PC-3 (cell line): ENCODE measurements at regions not wholly inside any gene's neighbourhood (a gene's known extent, or its start where the extent isn't known, plus 50 kb on each side); places are given as distances from the start of the nearest gene placed in this dataset.

Experiments
- ATAC-seq: fragments of 200-7000 bp; cut with Tn5 transposase; 2 replicates; pipeline ENCODE4 v1.9.1; 2020; ENCODE audit warnings: mild to moderate bottlenecking, moderate library complexity
- BruUV-seq: library from RNA; stranded (reverse); fragments of 400-500 nt; replicated peaks from 2 replicates; lab custom pipeline; 2021; lab: Mats Ljungman, UMichigan
- CTCF ChIA-PET: fragments of 300-600 bp; sonication (Branson Sonifier 250); formaldehyde crosslinking; loops from one replicate; lab custom pipeline; 2022; ENCODE audit warnings: antibody characterized with exemption; lab: Charles Lee
- POLR2A ChIA-PET: fragments of 300-600 bp; sonication (Branson Sonifier 250); formaldehyde crosslinking; loops from one replicate; lab custom pipeline; 2022; ENCODE audit warnings: antibody characterized with exemption; ENCODE audit not compliant: unreplicated experiment; lab: Charles Lee
- DNase-seq: peaks from one replicate; pipeline ENCODE4 v3.0.0-alpha.2; 2015
- H2AFZ ChIP-seq: fragments of 300-600 bp; sonication (generic); 2 replicates; pipeline ENCODE4 v1.6.0; 2016; ENCODE audit warnings: antibody characterized with exemption, low read length
- H3F3A ChIP-seq: fragments of 300-600 bp; sonication (generic); one replicate; pipeline ENCODE4 v1.6.0; 2017; ENCODE audit warnings: antibody characterized with exemption, low read length, control low read depth, mild to moderate bottlenecking; ENCODE audit not compliant: unreplicated experiment
- H3K27ac ChIP-seq: fragments of 300-600 bp; sonication (generic); 2 replicates; pipeline ENCODE4 v1.5.1; 2016; ENCODE audit warnings: mild to moderate bottlenecking, low read length
- H3K27me3 ChIP-seq: fragments of 300-600 bp; sonication (generic); 2 replicates; pipeline ENCODE4 v1.6.1; 2016; ENCODE audit warnings: low read length, mixed read lengths
- H3K36me3 ChIP-seq: fragments of 300-600 bp; sonication (generic); 2 replicates; pipeline ENCODE4 v1.6.1; 2016; ENCODE audit warnings: low read depth, mixed run types, low read length, mixed read lengths
- H3K4me1 ChIP-seq: fragments of 300-600 bp; sonication (generic); 2 replicates; pipeline ENCODE4 v1.5.1; 2016; ENCODE audit warnings: low read length; ENCODE audit not compliant: insufficient read depth
- H3K4me2 ChIP-seq: fragments of 300-600 bp; sonication (generic); 2 replicates; pipeline ENCODE4 v1.6.0; 2016; ENCODE audit warnings: low read length
- H3K4me3 ChIP-seq: fragments of 300-600 bp; sonication (generic); 2 replicates; pipeline ENCODE4 v1.5.1; 2016; ENCODE audit warnings: mild to moderate bottlenecking, low read length, mixed read lengths
- H3K79me2 ChIP-seq: fragments of 300-600 bp; sonication (generic); 2 replicates; pipeline ENCODE4 v1.6.1; 2017; ENCODE audit warnings: low read length, mixed read lengths
- H3K9ac ChIP-seq: fragments of 300-600 bp; sonication (generic); 2 replicates; pipeline ENCODE4 v1.6.0; 2016; ENCODE audit warnings: mild to moderate bottlenecking, low read length
- H3K9me2 ChIP-seq: fragments of 300-600 bp; sonication (generic); replicated peaks from 2 replicates; pipeline ENCODE4 v1.6.1; 2016; ENCODE audit warnings: mixed run types, low read length, mixed read lengths
- H3K9me3 ChIP-seq: fragments of 300-600 bp; sonication (generic); 2 replicates; pipeline ENCODE4 v1.6.1; 2016; ENCODE audit warnings: low read length, mixed read lengths
- H4K20me1 ChIP-seq: fragments of 300-600 bp; sonication (generic); 2 replicates; pipeline ENCODE4 v1.6.1; 2016; ENCODE audit warnings: low read length, mixed read lengths
- CTCF ChIP-seq: fragments of 300-600 bp; sonication (generic); conservative IDR thresholded peaks from 2 replicates; pipeline ENCODE4 v1.5.1; 2017; ENCODE audit warnings: antibody characterized with exemption, low read depth, mild to moderate bottlenecking, low read length
- EZH2 ChIP-seq: fragments of 300-600 bp; sonication (generic); IDR thresholded peaks from one replicate; pipeline ENCODE4 v1.6.1; 2017; ENCODE audit warnings: antibody characterized with exemption, mild to moderate bottlenecking, low read length; ENCODE audit not compliant: unreplicated experiment
- EZH2phosphoT487 ChIP-seq: fragments of 300-600 bp; sonication (generic); IDR thresholded peaks from 2 replicates; pipeline ENCODE4 v1.6.1; 2018; ENCODE audit warnings: mild to moderate bottlenecking, antibody characterized with exemption, low read length, borderline replicate concordance
- intact Hi-C: fragments of 100-400 bp; cut with micrococcal nuclease; formaldehyde crosslinking; loops from 2 replicates; pipeline ENCODE4 v1.9.0; 2023

GRCh38 chr12:105978686-105979085, 160.1 kb downstream of the NUAK1 start:
- Histone ChIP-seq H2AFZ (no peak overlapping the region), H3K4me2 (no peak overlapping the region), H3K4me3 (no peak overlapping the region), H3K9me2 (no peaks in the 10 kb centered on the region), H3K36me3 (no peaks in the 10 kb centered on the region), H3K79me2 (no peaks in the 10 kb centered on the region), H4K20me1 (no peaks in the 10 kb centered on the region), H3F3A (no peaks in the 10 kb centered on the region), H3K9ac (no peak overlapping the region), H3K27ac (no peak overlapping the region), H3K4me1 (no peaks in the 10 kb centered on the region), H3K9me3 (no peaks in the 10 kb centered on the region), H3K27me3 (no peaks in the 10 kb centered on the region)
- ATAC-seq (no peak), DNase-seq (no peak)
- BruUV-seq, result no TSS peak
- no peak for TF ChIP-seq CTCF
- no peak for TF ChIP-seq EZH2phosphoT487
- TF ChIP-seq EZH2, result no peak
- ChIA-PET CTCF (no interaction called here), POLR2A (no interaction called here)
- intact Hi-C loops, result no loop called here

- Histone ChIP-seq H3K4me1 (no peaks in the 10 kb centered on the region), H3F3A (no peaks in the 10 kb centered on the region), H4K20me1 (no peaks in the 10 kb centered on the region), H3K9me3 (no peaks in the 10 kb centered on the region), H3K27me3 (no peaks in the 10 kb centered on the region), H3K36me3 (no peaks in the 10 kb centered on the region), H3K4me2 (no peak overlapping the region), H3K79me2 (no peaks in the 10 kb centered on the region), H3K4me3 (no peak overlapping the region), H2AFZ (no peak overlapping the region), H3K9ac (no peak overlapping the region), H3K27ac (no peak overlapping the region), H3K9me2 (no peaks in the 10 kb centered on the region)
- ChIA-PET CTCF (no interaction called here), POLR2A (no interaction called here)
- no peak for ATAC-seq
- no peak for TF ChIP-seq CTCF
- no peak for TF ChIP-seq EZH2phosphoT487
- no peak for TF ChIP-seq EZH2
- intact Hi-C loops, result no loop called here
- DNase-seq, result no peak
- no TSS peak for BruUV-seq
Measured at GRCh38 chr12:105980085-105980484, 158.7 kb downstream of the NUAK1 start.

GRCh38 chr12:105980533-105980932, 158.2 kb downstream of the NUAK1 start:
- no peak overlapping the region for H3K9ac ChIP-seq
- ChIA-PET POLR2A (no interaction called here), CTCF (no interaction called here)
- H3K27ac ChIP-seq, result no peak overlapping the region
- no peaks in the 10 kb centered on the region for H3K79me2 ChIP-seq
- H3K4me2 ChIP-seq, result no peak overlapping the region
- no peak for TF ChIP-seq EZH2
- TF ChIP-seq EZH2phosphoT487, result no peak
- TF ChIP-seq CTCF, result no peak
- DNase-seq (no peak), ATAC-seq (no peak)
- no peaks in the 10 kb centered on the region for H3K27me3 ChIP-seq
- intact Hi-C loops, result no loop called here
- H3K36me3 ChIP-seq, result no peaks in the 10 kb centered on the region
- H3K4me3 ChIP-seq, result no peak overlapping the region
- BruUV-seq, result no TSS peak
- no peaks in the 10 kb centered on the region for H3F3A ChIP-seq
- no peaks in the 10 kb centered on the region for H3K9me3 ChIP-seq
- no peak overlapping the region for H2AFZ ChIP-seq
- no peaks in the 10 kb centered on the region for H3K4me1 ChIP-seq
- no peaks in the 10 kb centered on the region for H4K20me1 ChIP-seq
- H3K9me2 ChIP-seq, result no peaks in the 10 kb centered on the region
